ENCODE measurements at regions not wholly inside any gene's neighbourhood (a gene's known extent, or its start where the extent isn't known, plus 50 kb on each side); places are given as distances from the start of the nearest gene placed in this dataset.
"Not testable (repeated sequence)": the region's sequence is repeated elsewhere in the genome, so short reads cannot be mapped to it uniquely, and the experiment has no call there.

- H3K27me3 ChIP-seq; H3K36me3 ChIP-seq; H3K4me1 ChIP-seq (ENCODE audit: insufficient read depth); H3K4me3 ChIP-seq; H3K27ac ChIP-seq; DNase-seq; intact Hi-C loops (cut with DNase I); H3K9me3 ChIP-seq: not testable (repeated sequence)
- no CpG with 5 or more reads among the region's 5 CpGs for WGBS, 3 donors
Measured at GRCh38 chr7:65127364-65127763, 120.9 kb upstream of the ERV3-1 start.

GRCh38 chr7:65124600-65124999 is 118.1 kb upstream of the ERV3-1 start:
- no CpG with 5 or more reads among the region's 1 CpG for WGBS, 3 donors
- intact Hi-C loops (cut with DNase I); H3K4me1 ChIP-seq (ENCODE audit: insufficient read depth): not testable (repeated sequence)

DNA sequence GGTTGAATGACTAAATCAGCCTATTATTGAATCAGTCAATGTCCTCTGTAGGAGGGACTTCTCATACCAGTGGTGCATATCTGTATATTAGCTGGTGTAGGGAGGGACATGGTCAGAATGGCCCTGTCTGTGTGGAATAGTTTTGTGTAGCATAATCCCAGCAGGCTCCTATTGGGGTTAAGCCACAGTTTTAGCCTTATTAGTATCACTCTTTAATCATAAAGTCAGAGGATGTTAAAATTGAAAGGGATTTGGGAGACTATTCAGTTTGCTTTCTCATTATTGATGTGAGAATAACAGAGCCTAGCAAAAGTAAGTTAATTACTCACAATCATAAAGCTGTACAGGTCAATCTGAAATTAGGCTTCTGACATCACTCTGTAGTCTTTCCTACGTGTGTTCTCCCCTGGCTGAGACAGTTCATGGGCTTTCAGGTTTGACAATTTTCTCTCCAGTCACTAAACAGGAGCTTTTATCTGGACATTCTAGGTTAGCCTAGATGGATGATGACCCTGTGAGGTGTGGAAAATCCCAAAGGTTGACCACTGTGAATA is 99.2 kb upstream of the ERV3-1 start:
- WGBS, 3 donors = 74 to 88% (median 83%) methylated on average over 1 of the region's 1 CpG
- DNase-seq; H3K27ac ChIP-seq; H3K4me3 ChIP-seq; intact Hi-C loops (cut with DNase I); H3K4me1 ChIP-seq (ENCODE audit: insufficient read depth); H3K36me3 ChIP-seq; H3K9me3 ChIP-seq; H3K27me3 ChIP-seq: not testable (repeated sequence)

More at GRCh38 chr7:65124600-65124999, 118.1 kb upstream of the ERV3-1 start:
- H3K4me3 ChIP-seq, H3K36me3 ChIP-seq, H3K27me3 ChIP-seq, H3K9me3 ChIP-seq, H3K27ac ChIP-seq, DNase-seq: not testable (repeated sequence)

DNA sequence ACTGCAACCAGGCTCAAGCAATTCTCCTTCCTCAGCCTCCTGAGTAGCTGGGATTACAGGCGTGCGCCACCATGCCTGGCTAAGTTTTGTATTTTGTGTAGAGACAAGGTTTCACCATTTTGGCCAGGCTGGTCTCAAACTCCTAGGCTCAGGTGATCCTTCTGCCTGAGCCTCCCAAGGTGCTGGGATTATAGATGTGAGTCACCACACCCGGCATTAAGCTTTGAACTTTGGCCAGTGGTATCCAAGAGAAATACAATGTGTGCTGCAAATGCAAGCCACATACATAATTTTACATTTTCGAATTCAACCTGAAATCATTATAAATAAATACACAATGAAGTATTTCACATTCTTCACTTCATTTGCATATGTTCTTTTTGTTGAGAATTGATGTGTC is 94.0 kb upstream of the ERV3-1 start:
- H3K4me1 ChIP-seq (ENCODE audit: insufficient read depth); H3K36me3 ChIP-seq; H3K4me3 ChIP-seq; intact Hi-C loops (cut with DNase I); DNase-seq; H3K27ac ChIP-seq; H3K9me3 ChIP-seq; H3K27me3 ChIP-seq: not testable (repeated sequence)
- 94 to 96% (median 96%) methylated on average over 4 of the region's 4 CpGs for WGBS, 3 donors

- H3K27me3 ChIP-seq; H3K36me3 ChIP-seq; H3K9me3 ChIP-seq; H3K4me1 ChIP-seq (ENCODE audit: insufficient read depth); intact Hi-C loops (cut with DNase I): not testable (repeated sequence)
- Histone ChIP-seq H3K27ac (peak overlapping the region; percentile 76 to 90), H3K4me3 (peak overlapping the region; percentile 72)
- DNase-seq = peak in 4 of 5 donors; percentile 8 to 51 (median 38)
- WGBS, 3 donors = 89 to 96% (median 91%) methylated on average over 16 to 19 of the region's 19 CpGs
Measured at GRCh38 chr7:65081669-65082055, 75.2 kb upstream of the ERV3-1 start.

DNA sequence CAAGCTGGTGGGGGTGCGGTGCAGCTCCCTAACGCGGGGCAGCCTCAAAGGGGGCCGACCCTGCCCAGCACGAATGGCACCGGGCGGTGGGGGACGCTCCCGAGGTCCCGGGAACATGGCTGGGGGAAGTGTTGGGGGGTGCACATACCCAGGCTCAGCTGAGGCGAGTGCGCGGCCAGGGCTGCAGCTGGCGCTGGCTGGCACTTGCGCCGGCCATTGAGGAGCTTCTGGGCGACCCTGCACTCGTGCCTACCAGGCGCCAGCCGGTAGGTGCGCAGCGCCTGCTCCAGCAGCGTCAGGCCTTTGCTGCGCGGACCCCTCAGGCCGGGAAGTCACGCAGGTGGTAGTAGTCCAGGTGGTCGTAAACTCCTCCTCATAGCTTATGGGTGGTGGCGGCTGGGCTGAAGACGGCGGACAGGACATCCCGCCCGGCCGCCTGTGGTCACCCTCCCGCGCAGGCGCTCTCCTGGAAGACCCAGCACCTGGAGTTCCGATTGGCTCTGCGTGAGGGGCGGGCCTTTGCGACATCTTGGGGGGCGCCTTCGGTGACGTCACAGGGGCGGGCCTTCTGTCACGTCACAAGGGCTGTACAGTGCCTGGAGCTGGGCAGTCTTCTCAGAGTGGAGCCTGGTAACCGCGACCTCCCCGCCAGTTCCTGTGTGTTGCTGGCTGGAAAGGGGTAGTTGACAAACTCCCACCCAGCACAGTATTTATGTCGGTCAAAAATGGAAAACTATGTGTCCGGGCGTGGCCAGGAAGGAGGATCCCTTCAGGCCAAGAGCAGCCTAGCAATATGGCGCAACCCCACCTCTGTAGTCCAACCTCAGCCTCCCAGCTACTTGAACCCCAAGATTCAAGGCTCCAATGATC is 74.5 kb upstream of the ERV3-1 start:
- DNase-seq = peak; percentile 96 to 99 (median 98)
- 1 to 11% (median 3%) methylated on average over 13 to 51 of the region's 53 CpGs for WGBS, 3 donors
- Histone ChIP-seq H3K4me3 (peak overlapping the region; percentile 72), H3K27ac (peak overlapping the region; percentile 76 to 90)
- H3K9me3 ChIP-seq; H3K36me3 ChIP-seq; H3K27me3 ChIP-seq; intact Hi-C loops (cut with DNase I); H3K4me1 ChIP-seq (ENCODE audit: insufficient read depth): not testable (repeated sequence)
- peak; percentile 66 for TF ChIP-seq POLR2A (IDR thresholded peaks at IDR 0.05)

- H3K4me3 ChIP-seq; H3K4me1 ChIP-seq (ENCODE audit: insufficient read depth); DNase-seq; H3K36me3 ChIP-seq; H3K9me3 ChIP-seq; H3K27ac ChIP-seq; H3K27me3 ChIP-seq; intact Hi-C loops (cut with DNase I): not testable (repeated sequence)
- 93 to 98% (median 94%) methylated on average over 8 to 23 of the region's 33 CpGs for WGBS, 3 donors
Measured at GRCh38 chr7:65074959-65075358, 68.5 kb upstream of the ERV3-1 start.

- H3K36me3 ChIP-seq; H3K4me1 ChIP-seq (ENCODE audit: insufficient read depth); H3K27me3 ChIP-seq; H3K27ac ChIP-seq; H3K4me3 ChIP-seq; DNase-seq; H3K9me3 ChIP-seq; intact Hi-C loops (cut with DNase I): not testable (repeated sequence)
- WGBS, 3 donors = 26 to 39% methylated on average over 3 of the region's 3 CpGs; no CpG with 5 or more reads in 1 of the 3 donors
Measured at GRCh38 chr7:65073160-65073559, 66.7 kb upstream of the ERV3-1 start.

DNA sequence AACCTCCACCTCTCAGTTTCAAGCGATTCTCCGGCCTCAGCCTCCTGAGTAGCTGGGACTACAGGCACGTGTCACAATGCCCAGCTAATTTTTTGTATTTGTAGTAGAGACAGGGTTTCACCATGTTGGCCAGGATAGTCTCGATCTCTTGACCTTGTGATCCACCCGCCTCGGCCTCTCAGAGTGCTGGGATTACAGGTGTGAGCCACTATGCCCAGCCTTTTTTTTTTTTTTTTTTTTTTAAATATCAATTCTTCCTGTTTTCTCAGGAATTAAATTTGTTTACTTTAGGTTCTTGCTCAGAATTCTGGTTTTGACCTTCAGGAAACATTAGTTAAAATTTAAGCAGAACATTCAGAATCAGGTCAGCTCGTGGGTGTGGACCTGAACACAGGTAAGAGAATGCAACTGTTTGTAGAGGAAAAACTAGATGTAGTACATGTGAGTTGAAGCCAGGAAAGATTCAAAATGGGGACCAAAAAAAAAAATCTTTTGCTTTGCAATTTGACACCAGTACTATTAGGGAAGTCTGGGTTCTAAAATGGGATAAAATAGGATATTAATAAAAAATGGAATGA is 65.5 kb upstream of the ERV3-1 start:
- intact Hi-C loops (cut with DNase I); H3K4me3 ChIP-seq; H3K36me3 ChIP-seq; H3K9me3 ChIP-seq; H3K27me3 ChIP-seq; H3K27ac ChIP-seq; H3K4me1 ChIP-seq (ENCODE audit: insufficient read depth); DNase-seq: not testable (repeated sequence)
- 97 to 98% (median 97%) methylated on average over 7 of the region's 7 CpGs for WGBS, 3 donors

- WGBS, 3 donors = 92 to 100% (median 96%) methylated on average over 1 of the region's 1 CpG
- intact Hi-C loops (cut with DNase I); H3K27ac ChIP-seq; H3K4me1 ChIP-seq (ENCODE audit: insufficient read depth); H3K4me3 ChIP-seq; DNase-seq; H3K9me3 ChIP-seq; H3K36me3 ChIP-seq; H3K27me3 ChIP-seq: not testable (repeated sequence)
Measured at GRCh38 chr7:65069476-65069875, 63.0 kb upstream of the ERV3-1 start.

GRCh38 chr7:65062566-65062965 is 56.1 kb upstream of the ERV3-1 start:
- 85 to 91% (median 91%) methylated on average over 2 of the region's 2 CpGs for WGBS, 3 donors
- intact Hi-C loops (cut with DNase I) = not testable (repeated sequence)

GRCh38 chr7:65059247-65059646 is 52.8 kb upstream of the ERV3-1 start:
- H3K27ac ChIP-seq; H3K4me3 ChIP-seq; H3K9me3 ChIP-seq; H3K4me1 ChIP-seq (ENCODE audit: insufficient read depth); DNase-seq; intact Hi-C loops (cut with DNase I); H3K36me3 ChIP-seq; H3K27me3 ChIP-seq: not testable (repeated sequence)
- 96 to 100% (median 98%) methylated on average over 1 of the region's 1 CpG for WGBS, 3 donors

More at GRCh38 chr7:65062566-65062965, 56.1 kb upstream of the ERV3-1 start:
- not testable (repeated sequence) for H3K27ac ChIP-seq; H3K9me3 ChIP-seq; H3K27me3 ChIP-seq; DNase-seq; H3K36me3 ChIP-seq; H3K4me1 ChIP-seq (ENCODE audit: insufficient read depth); H3K4me3 ChIP-seq

Data from ovary (tissue), 7 donors.